HUES64 (cell line): ENCODE measurements at regions not wholly inside any gene's neighbourhood (a gene's known extent, or its start where the extent isn't known, plus 50 kb on each side); places are given as distances from the start of the nearest gene placed in this dataset.

Experiments
- H3K27ac ChIP-seq: 2 replicates; pipeline ENCODE4 v1.7.0; 2013; ENCODE audit warnings: low read depth, low read length, inconsistent platforms
- H3K27me3 ChIP-seq: 2 replicates; pipeline ENCODE4 v1.6.1; 2013; ENCODE audit warnings: mild to moderate bottlenecking, low read length; ENCODE audit not compliant: insufficient read depth
- H3K36me3 ChIP-seq: 2 replicates; pipeline ENCODE4 v1.6.1; 2013; ENCODE audit warnings: mild to moderate bottlenecking, low read length; ENCODE audit not compliant: insufficient read depth
- H3K4me1 ChIP-seq: 2 replicates; pipeline ENCODE4 v1.6.1; 2013; ENCODE audit warnings: mild to moderate bottlenecking, low read length, moderate library complexity; ENCODE audit not compliant: insufficient read depth
- H3K4me3 ChIP-seq: 2 replicates; pipeline ENCODE4 v1.5.1; 2013; ENCODE audit warnings: mild to moderate bottlenecking, low read length, moderate library complexity
- H3K9ac ChIP-seq: 2 replicates; pipeline ENCODE4 v1.6.1; 2013; ENCODE audit warnings: mild to moderate bottlenecking, low read depth, low read length
- H3K9me3 ChIP-seq: 2 replicates; pipeline ENCODE4 v1.6.1; 2013; ENCODE audit warnings: low read depth, low read length; ENCODE audit not compliant: insufficient read depth
- WGBS: fragments of 150-250, 120-280 bp; methylation state at CpG from one replicate; pipeline ENCODE4 v1.1.7; 2013; ENCODE audit warnings: missing lambda C conversion rate; 5-methylcytosine and 5-hydroxymethylcytosine counted together

GRCh38 chr9:88818495-88819201 lies 172.6 kb upstream of the S1PR3 start:
- H3K9me3 ChIP-seq = 0 out of 2 replicates have a peak, but pooled peaks cover 3% of the 10 kb centered on the region
- H3K4me3 ChIP-seq = no peak overlapping the region
- peaks cover 18% of the 10 kb centered on the region for H3K4me1 ChIP-seq
- 45% methylated on average over 10 of the region's 11 CpGs for WGBS
- no peaks in the 10 kb centered on the region for H3K27me3 ChIP-seq
- H3K27ac ChIP-seq = no peak overlapping the region
- no peaks in the 10 kb centered on the region for H3K36me3 ChIP-seq
- H3K9ac ChIP-seq = no peak overlapping the region

GRCh38 chr9:88819476-88819875 lies 171.8 kb upstream of the S1PR3 start:
- no peak overlapping the region for H3K4me3 ChIP-seq
- no peaks in the 10 kb centered on the region for H3K27me3 ChIP-seq
- WGBS = 100% methylated on average over 2 of the region's 2 CpGs
- H3K9ac ChIP-seq = no peak overlapping the region
- peaks cover 18% of the 10 kb centered on the region for H3K4me1 ChIP-seq
- H3K9me3 ChIP-seq = 0 out of 2 replicates have a peak, but pooled peaks cover 3% of the 10 kb centered on the region
- no peaks in the 10 kb centered on the region for H3K36me3 ChIP-seq
- H3K27ac ChIP-seq = no peak overlapping the region

- Histone ChIP-seq H3K27me3 (no peaks in the 10 kb centered on the region), H3K27ac (no peak overlapping the region), H3K4me3 (no peak overlapping the region), H3K9ac (no peak overlapping the region), H3K4me1 (peaks cover 18% of the 10 kb centered on the region), H3K36me3 (no peaks in the 10 kb centered on the region), H3K9me3 (0 out of 2 replicates have a peak, but pooled peaks cover 3% of the 10 kb centered on the region)
- 78% methylated on average over 1 of the region's 2 CpGs for WGBS
These were observed 171.2 kb upstream of the S1PR3 start for GRCh38 chr9:88820055-88820454.

GRCh38 chr9:88821033-88821745 lies 170.1 kb upstream of the S1PR3 start:
- no peaks in the 10 kb centered on the region for H3K27me3 ChIP-seq
- 0 out of 2 replicates have a peak, but pooled peaks cover 3% of the 10 kb centered on the region for H3K9me3 ChIP-seq
- no peak overlapping the region for H3K4me3 ChIP-seq
- no peaks in the 10 kb centered on the region for H3K36me3 ChIP-seq
- H3K4me1 ChIP-seq = peaks cover 18% of the 10 kb centered on the region
- H3K27ac ChIP-seq = no peak overlapping the region
- H3K9ac ChIP-seq = no peak overlapping the region
- no CpG with 5 or more reads among the region's 2 CpGs for WGBS

- 81% methylated on average over 1 of the region's 1 CpG for WGBS
- H3K27ac ChIP-seq = no peak overlapping the region
- H3K27me3 ChIP-seq = no peaks in the 10 kb centered on the region
- peaks cover 18% of the 10 kb centered on the region for H3K4me1 ChIP-seq
- H3K4me3 ChIP-seq = no peak overlapping the region
- H3K9me3 ChIP-seq = 0 out of 2 replicates have a peak, but pooled peaks cover 3% of the 10 kb centered on the region
- no peak overlapping the region for H3K9ac ChIP-seq
- no peaks in the 10 kb centered on the region for H3K36me3 ChIP-seq
These were observed 169.5 kb upstream of the S1PR3 start for GRCh38 chr9:88821746-88822106.

- no peak overlapping the region for H3K4me3 ChIP-seq
- WGBS = 95% methylated on average over 4 of the region's 4 CpGs
- H3K36me3 ChIP-seq = no peaks in the 10 kb centered on the region
- H3K4me1 ChIP-seq = no peaks in the 10 kb centered on the region
- H3K9me3 ChIP-seq = 0 out of 2 replicates have a peak, but pooled peaks cover 3% of the 10 kb centered on the region
- H3K27me3 ChIP-seq = no peaks in the 10 kb centered on the region
- no peak overlapping the region for H3K9ac ChIP-seq
- no peak overlapping the region for H3K27ac ChIP-seq
These were observed 166.6 kb upstream of the S1PR3 start for GRCh38 chr9:88824711-88825110.

- H3K36me3 ChIP-seq = no peaks in the 10 kb centered on the region
- H3K27me3 ChIP-seq = no peaks in the 10 kb centered on the region
- H3K4me1 ChIP-seq = no peaks in the 10 kb centered on the region
- 98% methylated on average over 1 of the region's 1 CpG for WGBS
- 0 out of 2 replicates have a peak, but pooled peaks cover under 1% of the 10 kb centered on the region for H3K9me3 ChIP-seq
- no peak overlapping the region for H3K9ac ChIP-seq
- no peak overlapping the region for H3K27ac ChIP-seq
- H3K4me3 ChIP-seq = no peak overlapping the region
These were observed 165.1 kb upstream of the S1PR3 start for GRCh38 chr9:88826181-88826580.

GRCh38 chr9:88826771-88827181 lies 164.5 kb upstream of the S1PR3 start:
- 95% methylated on average over 1 of the region's 1 CpG for WGBS
- no peak overlapping the region for H3K9ac ChIP-seq
- no peaks in the 10 kb centered on the region for H3K9me3 ChIP-seq
- H3K27me3 ChIP-seq = no peaks in the 10 kb centered on the region
- H3K36me3 ChIP-seq = no peaks in the 10 kb centered on the region
- H3K4me3 ChIP-seq = no peak overlapping the region
- no peak overlapping the region for H3K27ac ChIP-seq
- H3K4me1 ChIP-seq = peaks cover 2% of the 10 kb centered on the region; the same call in 1 of the 2 replicates

- H3K27ac ChIP-seq = no peak overlapping the region
- no peaks in the 10 kb centered on the region for H3K27me3 ChIP-seq
- peaks cover 7% of the 10 kb centered on the region; the same call in 1 of the 2 replicates for H3K4me1 ChIP-seq
- 92% methylated on average over 8 of the region's 8 CpGs for WGBS
- no peaks in the 10 kb centered on the region for H3K9me3 ChIP-seq
- no peak overlapping the region for H3K9ac ChIP-seq
- H3K4me3 ChIP-seq = no peak overlapping the region
- H3K36me3 ChIP-seq = no peaks in the 10 kb centered on the region
These were observed 163.2 kb upstream of the S1PR3 start for GRCh38 chr9:88828018-88828417.

- 92% methylated on average over 3 of the region's 4 CpGs for WGBS
- no peaks in the 10 kb centered on the region for H3K9me3 ChIP-seq
- H3K27me3 ChIP-seq = no peaks in the 10 kb centered on the region
- H3K36me3 ChIP-seq = no peaks in the 10 kb centered on the region
- no peak overlapping the region for H3K9ac ChIP-seq
- H3K27ac ChIP-seq = no peak overlapping the region
- H3K4me1 ChIP-seq = peaks cover 7% of the 10 kb centered on the region; the same call in 1 of the 2 replicates
- no peak overlapping the region for H3K4me3 ChIP-seq
These were observed 162.7 kb upstream of the S1PR3 start for GRCh38 chr9:88828492-88828974.

- Histone ChIP-seq H3K36me3 (no peaks in the 10 kb centered on the region), H3K4me1 (peaks cover 7% of the 10 kb centered on the region; the same call in 1 of the 2 replicates), H3K27me3 (no peaks in the 10 kb centered on the region), H3K9me3 (no peaks in the 10 kb centered on the region), H3K9ac (no peak overlapping the region), H3K27ac (no peak overlapping the region), H3K4me3 (no peak overlapping the region)
- WGBS = 86% methylated on average over 6 of the region's 6 CpGs
These were observed 162.0 kb upstream of the S1PR3 start for GRCh38 chr9:88829276-88829675.
